ENCODE measurements at regions not wholly inside any gene's neighbourhood (a gene's known extent, or its start where the extent isn't known, plus 50 kb on each side); places are given as distances from the start of the nearest gene placed in this dataset.

- ChIA-PET CTCF (ENCODE audit: low intra/inter-chr PET ratio) (no interaction called here), POLR2A (no interaction called here)
- intact Hi-C loops (cut with micrococcal nuclease) = no loop called here
- no peak overlapping the region for H3K4me3 ChIP-seq
- no peaks in the 10 kb centered on the region for H3K9me3 ChIP-seq (replicated peaks; ENCODE audit: control insufficient read depth, insufficient read depth, low read depth, low read length)
- ATAC-seq (no peak), FAIRE-seq (no peak), DNase-seq (ENCODE audit: extremely low read depth in 1 of 4, low spot score in 3 of 4) (peak in 2 of 4 experiments; percentile 9 to 11)
- no peaks in the 10 kb centered on the region for H3K79me2 ChIP-seq (ENCODE audit: control insufficient read depth, insufficient read depth, low read length)
- H3K9me1 ChIP-seq (ENCODE audit: control insufficient read depth, insufficient read depth, low read length) = no peaks in the 10 kb centered on the region
- BruUV-seq (replicated peaks) = no TSS peak
- peaks cover 0 to 7% of the 10 kb centered on the region in 2 experiments; a peak in 1 of 5 replicates for H3K4me1 ChIP-seq (replicated peaks in 1 of 2; ENCODE audit: control insufficient read depth in 2 of 2, insufficient read depth in 2 of 2, low read length in 2 of 2)
- in situ Hi-C loops (cut with MboI) = no loop called here
- TF ChIP-seq USF2 (CRISPR knock-in tag; IDR thresholded peaks at IDR 0.05) (0 out of 2 replicates have a peak, but pooled peaks have one; percentile 4), TBL1XR1 (IDR thresholded peaks at IDR 0.05; ENCODE audit: low read length in 2 of 2) (no peak)
- no peak overlapping the region for H3K4me2 ChIP-seq (ENCODE audit: insufficient read depth, low read length)
- peaks cover 0 to 16% of the 10 kb centered on the region in 2 experiments; a peak in 2 of 5 replicates for H3K27me3 ChIP-seq (ENCODE audit: control insufficient read depth in 2 of 2, insufficient read depth in 2 of 2, low read length in 2 of 2)
- 28% methylated on average over 7 of the region's 54 CpGs for WGBS (ENCODE audit: insufficient coverage, low coverage, missing lambda C conversion rate)
- H3K27ac ChIP-seq (ENCODE audit: extremely low read depth, low read depth, low read length) = no peak overlapping the region
- H2AFZ ChIP-seq (ENCODE audit: low read depth, low read length) = no peak overlapping the region
- H4K20me1 ChIP-seq (replicated peaks; ENCODE audit: control insufficient read depth, insufficient read depth, low read length) = no peaks in the 10 kb centered on the region
- H3K9ac ChIP-seq (ENCODE audit: insufficient read depth in 1 of 2, low read depth in 2 of 2, low read length in 2 of 2) = no peak overlapping the region
- H3K36me3 ChIP-seq (ENCODE audit: control insufficient read depth, insufficient read depth, low read length) = no peaks in the 10 kb centered on the region
Measured at GRCh38 chrX:51406688-51407519, 74.3 kb downstream of the NUDT10 start.

GRCh38 chrX:51404445-51404844, 71.8 kb downstream of the NUDT10 start:
- ATAC-seq (no peak), DNase-seq (ENCODE audit: extremely low read depth in 1 of 4, low spot score in 3 of 4) (no peak), FAIRE-seq (no peak)
- no TSS peak for BruUV-seq (replicated peaks)
- H2AFZ ChIP-seq (ENCODE audit: low read depth, low read length) = no peak overlapping the region
- TF ChIP-seq ZNF316 (IDR thresholded peaks at IDR 0.05) = peak; percentile 75
- no peak for TF ChIP-seq NFRKB (IDR thresholded peaks at IDR 0.05; ENCODE audit: low read depth)
- peak; percentile 51; the same call in 1 of the 2 replicates for TF ChIP-seq C11orf30 (IDR thresholded peaks at IDR 0.05; ENCODE audit: low read depth)
- TF ChIP-seq CTBP1 (IDR thresholded peaks at IDR 0.05; ENCODE audit: borderline replicate concordance) = no peak
- no peaks in the 10 kb centered on the region for H3K9me3 ChIP-seq (replicated peaks; ENCODE audit: control insufficient read depth, insufficient read depth, low read depth, low read length)
- intact Hi-C loops (cut with micrococcal nuclease) = no loop called here
- H3K27me3 ChIP-seq (ENCODE audit: control insufficient read depth in 2 of 2, insufficient read depth in 2 of 2, low read length in 2 of 2) = peaks cover 0 to 16% of the 10 kb centered on the region in 2 experiments; a peak in 2 of 5 replicates
- in situ Hi-C loops (cut with MboI) = no loop called here
- H3K27ac ChIP-seq (ENCODE audit: extremely low read depth, low read depth, low read length) = no peak overlapping the region
- H3K4me2 ChIP-seq (ENCODE audit: insufficient read depth, low read length) = no peak overlapping the region
- no peaks in the 10 kb centered on the region for H3K79me2 ChIP-seq (ENCODE audit: control insufficient read depth, insufficient read depth, low read length)
- ChIA-PET POLR2A (no interaction called here), CTCF (ENCODE audit: low intra/inter-chr PET ratio) (no interaction called here)
- H3K9me1 ChIP-seq (ENCODE audit: control insufficient read depth, insufficient read depth, low read length) = no peaks in the 10 kb centered on the region
- no peak overlapping the region for H3K4me3 ChIP-seq
- WGBS (ENCODE audit: insufficient coverage, low coverage, missing lambda C conversion rate) = 0% methylated on average over 4 of the region's 4 CpGs
- H4K20me1 ChIP-seq (replicated peaks; ENCODE audit: control insufficient read depth, insufficient read depth, low read length) = no peaks in the 10 kb centered on the region
- no peaks in the 10 kb centered on the region for H3K36me3 ChIP-seq (ENCODE audit: control insufficient read depth, insufficient read depth, low read length)
- no peak overlapping the region for H3K9ac ChIP-seq (ENCODE audit: insufficient read depth in 1 of 2, low read depth in 2 of 2, low read length in 2 of 2)
- H3K4me1 ChIP-seq (replicated peaks in 1 of 2; ENCODE audit: control insufficient read depth in 2 of 2, insufficient read depth in 2 of 2, low read length in 2 of 2) = peaks cover 0 to 7% of the 10 kb centered on the region in 2 experiments; a peak in 1 of 5 replicates
